CD8-positive, alpha-beta memory T cell (primary cell): ENCODE measurements at regions not wholly inside any gene's neighbourhood (a gene's known extent, or its start where the extent isn't known, plus 50 kb on each side); places are given as distances from the start of the nearest gene placed in this dataset.

Experiments
- CTCF ChIA-PET: fragments of 350-600 bp; sonication (Branson Sonifier 250); formaldehyde crosslinking; loops from one replicate; lab custom pipeline; 2021; ENCODE audit warnings: antibody characterized with exemption; lab: Charles Lee
- POLR2A ChIA-PET: fragments of 350-600 bp; sonication (Branson Sonifier 250); formaldehyde crosslinking; loops from one replicate; lab custom pipeline; 2021; ENCODE audit warnings: antibody characterized with exemption; lab: Charles Lee
- DNase-seq, 5 donors: peaks; one replicate each; pipeline versions ENCODE4 v3.0.0 to v3.0.0-alpha.2; 2020 to 2022; ENCODE audit warnings: mixed read lengths in 1 of 5
- H3K27ac ChIP-seq: one replicate; pipeline ENCODE4 v1.7.0; 2013; ENCODE audit warnings: low read depth, mild to moderate bottlenecking, low read length, moderate library complexity
- H3K27me3 ChIP-seq: 2 replicates; pipeline ENCODE4 v1.7.0; 2013; ENCODE audit warnings: low read length, mild to moderate bottlenecking; ENCODE audit not compliant: insufficient read depth, poor library complexity, severe bottlenecking
- H3K36me3 ChIP-seq: 2 replicates; pipeline ENCODE4 v1.7.0; 2013; ENCODE audit warnings: mild to moderate bottlenecking, low read length, moderate library complexity; ENCODE audit not compliant: insufficient read depth
- H3K4me1 ChIP-seq: 2 replicates; pipeline ENCODE4 v1.7.0; 2013; ENCODE audit warnings: mild to moderate bottlenecking, low read length, moderate library complexity; ENCODE audit not compliant: insufficient read depth
- H3K4me3 ChIP-seq: 2 replicates; pipeline ENCODE4 v1.7.0; 2013; ENCODE audit warnings: mild to moderate bottlenecking, low read length
- H3K9me3 ChIP-seq: 2 replicates; pipeline ENCODE4 v1.7.0; 2013; ENCODE audit warnings: mild to moderate bottlenecking, low read length
- H3K27ac Mint-ChIP-seq, 8 donors: one replicate each; pipeline ENCODE4 v1.8.0; 2020 to 2021; ENCODE audit warnings: mixed read lengths in 8 of 8, mild to moderate bottlenecking in 6 of 8, inconsistent platforms in 3 of 8, moderate library complexity in 3 of 8
- H3K27me3 Mint-ChIP-seq, 2 donors: one replicate each; pipeline ENCODE4 v1.8.0; 2020 to 2021; ENCODE audit warnings: mixed read lengths in 2 of 2, mild to moderate bottlenecking in 1 of 2, moderate library complexity in 1 of 2
- H3K36me3 Mint-ChIP-seq, 3 donors: one replicate each; pipeline ENCODE4 v1.8.0; 2020 to 2021; ENCODE audit warnings: mixed read lengths in 3 of 3, inconsistent platforms in 1 of 3, mild to moderate bottlenecking in 1 of 3
- H3K4me1 Mint-ChIP-seq, 3 donors: one replicate each; pipeline ENCODE4 v1.8.0; 2020 to 2021; ENCODE audit warnings: mixed read lengths in 3 of 3, inconsistent platforms in 1 of 3, mild to moderate bottlenecking in 1 of 3
- H3K4me3 Mint-ChIP-seq, 7 donors: one replicate each; pipeline ENCODE4 v1.8.0; 2020 to 2021; ENCODE audit warnings: mixed read lengths in 7 of 7, mild to moderate bottlenecking in 6 of 7, moderate library complexity in 4 of 7, inconsistent platforms in 2 of 7
- H3K9me3 Mint-ChIP-seq, 5 donors: one replicate each; pipeline ENCODE4 v1.8.0; 2020 to 2022; ENCODE audit warnings: mixed read lengths in 5 of 5, mild to moderate bottlenecking in 3 of 5, moderate library complexity in 2 of 5, inconsistent platforms in 1 of 5

DNA sequence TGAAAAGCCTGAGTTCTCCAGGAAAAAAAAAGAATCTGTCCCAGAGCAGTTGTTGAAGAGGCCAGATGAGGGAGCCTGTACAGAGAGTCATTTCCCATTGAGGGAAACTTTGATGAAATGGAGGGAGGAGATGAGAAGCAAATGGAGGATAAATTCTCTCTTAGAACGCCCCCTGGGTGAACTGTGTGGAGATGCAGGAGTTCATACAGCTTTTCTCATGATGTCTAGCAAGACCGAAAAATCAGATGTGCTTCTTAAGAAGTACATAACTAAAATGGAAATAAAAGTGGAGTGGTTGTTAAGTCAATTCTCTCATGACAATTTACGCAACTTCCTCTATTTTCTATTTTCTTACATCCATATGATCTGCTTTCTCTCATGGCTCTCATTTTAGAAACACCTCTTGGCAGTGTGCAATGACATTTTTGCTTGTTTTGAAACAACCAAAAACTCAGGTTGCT is 1263.1 kb downstream of the PCDH9 start:
- no peaks in the 10 kb centered on the region for H3K36me3 ChIP-seq
- no peak overlapping the region for H3K27ac ChIP-seq
- no peaks in the 10 kb centered on the region for H3K4me1 ChIP-seq
- Mint-ChIP-seq H3K4me1 (no peaks in the 10 kb centered on the region), H3K36me3 (no peaks in the 10 kb centered on the region), H3K4me3 (no peak overlapping the region), H3K9me3 (peaks cover 3 to 32% (median 6%) of the 10 kb centered on the region in 5 donors), H3K27ac (no peak overlapping the region), H3K27me3 (no peaks in the 10 kb centered on the region)
- DNase-seq: no peak
- H3K27me3 ChIP-seq: no peaks in the 10 kb centered on the region
- ChIA-PET CTCF (no interaction called here), POLR2A (no interaction called here)
- H3K9me3 ChIP-seq: no peaks in the 10 kb centered on the region
- no peak overlapping the region for H3K4me3 ChIP-seq

DNA sequence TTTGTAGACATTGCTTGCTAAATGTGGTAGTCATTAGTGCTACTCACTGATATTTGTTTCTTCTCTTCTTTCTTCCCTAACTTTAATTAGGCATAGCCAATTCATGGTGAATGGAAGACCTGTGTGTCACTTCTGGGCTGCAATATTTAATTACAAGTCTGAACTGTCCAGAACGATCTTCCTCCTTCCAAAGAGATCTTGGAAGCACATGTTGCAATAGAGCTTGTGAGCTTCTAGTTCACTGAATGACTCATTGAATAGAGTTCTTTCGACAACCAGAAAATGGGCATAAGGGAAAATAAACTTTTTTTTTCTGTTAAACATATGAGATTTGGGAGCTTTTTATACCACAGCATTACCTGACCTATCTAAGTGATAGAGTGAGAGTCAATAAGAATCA is 1264.6 kb downstream of the PCDH9 start:
- Histone ChIP-seq H3K36me3 (no peaks in the 10 kb centered on the region), H3K27me3 (no peaks in the 10 kb centered on the region), H3K4me3 (no peak overlapping the region), H3K27ac (no peak overlapping the region), H3K4me1 (no peaks in the 10 kb centered on the region), H3K9me3 (no peaks in the 10 kb centered on the region)
- DNase-seq: no peak
- ChIA-PET POLR2A (no interaction called here), CTCF (no interaction called here)
- Mint-ChIP-seq H3K27me3 (no peaks in the 10 kb centered on the region), H3K4me1 (no peaks in the 10 kb centered on the region), H3K27ac (no peak overlapping the region), H3K4me3 (no peak overlapping the region), H3K36me3 (no peaks in the 10 kb centered on the region), H3K9me3 (peaks cover 0 to 30% (median 4%) of the 10 kb centered on the region in 5 donors)

DNA sequence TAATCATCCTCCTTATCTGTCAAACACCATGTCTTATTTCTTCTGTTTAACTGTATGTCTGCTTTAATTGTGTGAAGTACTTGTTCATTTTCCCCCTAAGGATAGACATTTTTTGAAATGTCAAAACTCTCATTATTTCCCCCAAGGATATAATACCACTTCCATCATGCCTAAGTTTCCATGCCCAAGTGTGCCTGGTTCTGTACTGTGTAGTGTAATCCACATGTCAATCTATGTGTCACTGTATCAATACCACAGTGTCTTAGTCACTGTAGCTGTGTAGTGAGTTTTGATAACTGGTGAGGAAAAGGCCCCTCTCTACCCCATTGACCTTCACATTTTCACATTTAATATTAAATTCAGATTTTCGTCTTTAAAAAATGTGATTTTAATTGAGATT is 1265.5 kb downstream of the PCDH9 start:
- Mint-ChIP-seq H3K4me1 (no peaks in the 10 kb centered on the region), H3K4me3 (no peak overlapping the region), H3K36me3 (no peaks in the 10 kb centered on the region), H3K27me3 (no peaks in the 10 kb centered on the region), H3K27ac (no peak overlapping the region), H3K9me3 (peaks cover 0 to 27% (median 4%) of the 10 kb centered on the region in 5 donors)
- DNase-seq: no peak
- Histone ChIP-seq H3K9me3 (no peaks in the 10 kb centered on the region), H3K36me3 (no peaks in the 10 kb centered on the region), H3K27ac (no peak overlapping the region), H3K4me3 (no peak overlapping the region), H3K27me3 (no peaks in the 10 kb centered on the region), H3K4me1 (no peaks in the 10 kb centered on the region)
- CTCF ChIA-PET: no interaction called here
- POLR2A ChIA-PET: no interaction called here

DNA sequence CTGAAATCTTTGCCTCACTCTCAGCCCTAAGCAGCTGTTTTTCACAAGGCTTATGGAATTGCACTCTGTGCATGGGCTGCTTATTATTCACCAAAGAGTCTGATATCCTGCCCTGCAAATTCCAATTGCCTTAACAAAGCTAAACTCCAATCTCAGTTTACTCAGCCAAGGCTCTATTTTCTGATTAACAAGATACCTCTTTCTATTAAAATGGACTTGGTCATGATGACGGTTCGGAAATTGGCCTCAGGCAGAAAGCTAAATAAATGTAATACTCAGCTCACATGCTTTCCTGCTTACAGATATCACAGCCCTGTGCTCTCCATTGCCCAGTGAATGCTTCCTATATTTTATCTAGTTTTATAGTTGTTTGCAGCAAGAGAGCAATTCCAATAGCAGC is 1270.8 kb downstream of the PCDH9 start:
- CTCF ChIA-PET: no interaction called here
- no peak for DNase-seq
- Histone ChIP-seq H3K4me1 (no peaks in the 10 kb centered on the region), H3K27ac (no peak overlapping the region), H3K36me3 (no peaks in the 10 kb centered on the region), H3K4me3 (no peak overlapping the region), H3K27me3 (no peaks in the 10 kb centered on the region), H3K9me3 (no peaks in the 10 kb centered on the region)
- Mint-ChIP-seq H3K27me3 (no peaks in the 10 kb centered on the region), H3K9me3 (peaks cover 2 to 28% (median 12%) of the 10 kb centered on the region in 5 donors), H3K4me3 (no peak overlapping the region), H3K4me1 (no peaks in the 10 kb centered on the region), H3K27ac (no peak overlapping the region), H3K36me3 (no peaks in the 10 kb centered on the region)
- POLR2A ChIA-PET: no interaction called here

DNA sequence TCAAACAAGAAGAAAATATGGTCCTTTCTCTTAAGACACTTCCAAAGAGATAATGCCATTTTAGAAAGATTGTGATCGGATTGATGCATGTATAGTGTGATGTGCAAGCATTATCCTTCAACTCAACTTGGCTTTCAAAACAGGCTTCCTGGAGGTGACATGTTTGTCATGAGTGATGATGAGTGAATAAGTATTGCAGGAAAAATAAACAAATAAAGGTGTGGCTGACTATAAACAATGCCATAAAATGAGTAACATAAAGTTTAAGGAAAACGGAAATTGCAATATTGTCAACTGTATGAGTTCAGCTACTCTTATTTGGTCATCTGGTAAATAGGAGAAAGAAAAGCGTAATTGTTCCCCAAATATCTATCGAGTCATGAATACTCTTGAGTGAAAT is 1283.7 kb downstream of the PCDH9 start:
- CTCF ChIA-PET: no interaction called here

DNA sequence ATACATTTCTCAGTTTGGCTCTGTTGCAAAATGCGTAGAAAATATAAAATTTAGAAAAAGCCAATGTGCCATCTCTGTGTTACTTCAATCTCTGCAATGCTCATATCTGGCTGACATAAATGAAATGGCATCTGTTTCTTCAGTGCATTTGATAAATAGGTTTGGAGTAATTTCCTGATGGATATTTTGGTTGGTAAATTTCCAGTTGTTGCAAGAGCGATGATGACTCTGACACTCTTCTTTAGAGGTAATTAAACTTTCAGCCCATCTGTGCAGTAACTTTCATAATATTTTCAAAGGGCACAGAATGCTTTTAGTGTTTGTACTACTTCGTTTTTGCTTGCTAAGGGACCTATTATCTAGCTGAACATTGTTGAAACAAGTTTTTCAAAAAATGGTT is 1286.4 kb downstream of the PCDH9 start:
- CTCF ChIA-PET: interaction anchor here (0.7 kb wide), 1 partner anchor 39 kb away, joined by 3 read pairs; no protein-coding TSS in a partner anchor
- Mint-ChIP-seq H3K27ac (no peak overlapping the region), H3K4me3 (no peak overlapping the region)

More for the DNA sequence above, 1283.7 kb downstream of the PCDH9 start:
- no peak overlapping the region for H3K27ac ChIP-seq
- no peaks in the 10 kb centered on the region for H3K4me1 ChIP-seq
- DNase-seq: no peak
- peaks cover 0 to 20% (median 4%) of the 10 kb centered on the region in 5 donors for H3K9me3 Mint-ChIP-seq
- H3K36me3 ChIP-seq: no peaks in the 10 kb centered on the region
- H3K4me1 Mint-ChIP-seq: no peaks in the 10 kb centered on the region
- no peak overlapping the region for H3K4me3 ChIP-seq
- H3K36me3 Mint-ChIP-seq: no peaks in the 10 kb centered on the region
- H3K27ac Mint-ChIP-seq: no peak overlapping the region
- H3K27me3 ChIP-seq: no peaks in the 10 kb centered on the region
- no peak overlapping the region for H3K4me3 Mint-ChIP-seq
- H3K9me3 ChIP-seq: no peaks in the 10 kb centered on the region
- no peaks in the 10 kb centered on the region for H3K27me3 Mint-ChIP-seq
- POLR2A ChIA-PET: no interaction called here

DNA sequence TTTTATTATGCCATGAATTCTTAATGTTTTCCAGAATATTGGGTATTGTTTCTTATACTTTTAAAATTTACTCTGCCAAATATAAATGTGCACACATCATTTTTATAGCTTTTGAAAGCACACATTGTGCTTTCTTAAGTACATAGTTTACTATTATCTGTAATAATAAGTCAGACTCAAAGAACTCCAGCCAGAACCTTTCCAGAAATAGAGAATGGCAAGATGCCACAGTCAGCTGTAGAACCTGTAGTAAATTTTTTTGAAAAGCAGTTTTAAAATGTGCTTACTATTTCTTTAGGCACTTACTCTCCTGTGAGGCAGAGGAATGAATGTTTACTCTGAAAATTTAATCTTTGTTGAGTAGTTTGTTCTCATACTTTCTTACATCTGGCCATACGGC is 1287.1 kb downstream of the PCDH9 start:
- CTCF ChIA-PET: no interaction called here
- Mint-ChIP-seq H3K4me3 (no peak overlapping the region), H3K27me3 (no peaks in the 10 kb centered on the region), H3K27ac (no peak overlapping the region), H3K4me1 (no peaks in the 10 kb centered on the region), H3K36me3 (no peaks in the 10 kb centered on the region), H3K9me3 (peaks cover 0 to 15% (median 1%) of the 10 kb centered on the region in 5 donors)
- Histone ChIP-seq H3K27me3 (no peaks in the 10 kb centered on the region), H3K36me3 (no peaks in the 10 kb centered on the region), H3K9me3 (no peaks in the 10 kb centered on the region), H3K4me3 (no peak overlapping the region), H3K27ac (no peak overlapping the region), H3K4me1 (no peaks in the 10 kb centered on the region)
- POLR2A ChIA-PET: no interaction called here
- no peak for DNase-seq

More for the DNA sequence above, 1286.4 kb downstream of the PCDH9 start:
- Mint-ChIP-seq H3K4me1 (no peaks in the 10 kb centered on the region), H3K9me3 (peaks cover 0 to 20% (median 1%) of the 10 kb centered on the region in 5 donors), H3K27me3 (no peaks in the 10 kb centered on the region), H3K36me3 (no peaks in the 10 kb centered on the region)
- Histone ChIP-seq H3K27ac (no peak overlapping the region), H3K4me3 (no peak overlapping the region), H3K27me3 (no peaks in the 10 kb centered on the region), H3K4me1 (no peaks in the 10 kb centered on the region), H3K9me3 (no peaks in the 10 kb centered on the region), H3K36me3 (no peaks in the 10 kb centered on the region)
- POLR2A ChIA-PET: no interaction called here
- DNase-seq: no peak

DNA sequence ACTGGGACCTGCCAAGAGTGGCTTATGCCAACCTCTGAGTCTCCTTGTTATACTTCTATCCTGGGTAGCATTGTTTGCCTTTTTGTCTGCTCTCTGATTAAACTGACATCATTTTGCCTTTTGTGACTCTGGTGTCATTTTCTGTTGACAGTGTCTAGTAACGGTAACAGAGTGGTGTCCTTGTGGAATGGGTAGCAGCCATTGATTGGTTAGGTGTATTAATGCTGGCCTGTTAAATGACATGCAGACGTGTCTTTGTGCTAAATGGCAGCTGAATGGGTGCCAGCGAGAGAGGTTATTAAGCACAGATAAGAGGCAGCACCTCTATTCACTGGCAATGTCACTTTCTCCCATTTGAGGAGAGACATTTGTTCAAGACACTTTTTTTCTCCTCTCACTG is 1289.4 kb downstream of the PCDH9 start:
- ChIA-PET POLR2A (no interaction called here), CTCF (no interaction called here)
- no peak for DNase-seq

DNA sequence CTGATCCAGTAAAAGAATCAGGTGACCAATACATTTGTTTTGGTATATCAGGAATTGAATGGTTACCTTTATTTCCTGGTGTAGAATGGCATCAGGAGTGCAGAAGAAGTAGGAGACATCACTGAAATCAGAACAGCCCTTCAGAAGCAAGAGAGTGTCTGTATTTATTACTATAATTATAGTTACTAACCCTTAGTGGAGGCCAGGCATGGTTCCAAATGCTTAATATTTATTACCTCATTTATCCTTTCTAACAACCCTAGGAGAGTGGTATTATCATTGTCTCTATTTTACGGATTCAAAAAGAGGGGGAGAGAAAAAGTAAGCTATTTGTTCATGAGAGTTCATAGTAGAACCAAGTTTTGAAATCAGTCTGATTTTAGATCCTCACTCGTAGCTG is 1292.9 kb downstream of the PCDH9 start:
- H3K9me3 ChIP-seq: no peaks in the 10 kb centered on the region
- H3K27ac ChIP-seq: no peak overlapping the region
- no peak overlapping the region for H3K4me3 Mint-ChIP-seq
- ChIA-PET POLR2A (no interaction called here), CTCF (no interaction called here)
- H3K36me3 ChIP-seq: no peaks in the 10 kb centered on the region
- no peak overlapping the region for H3K27ac Mint-ChIP-seq
- no peak for DNase-seq
- no peaks in the 10 kb centered on the region for H3K4me1 ChIP-seq
- H3K9me3 Mint-ChIP-seq: peaks cover 0 to 17% (median 1%) of the 10 kb centered on the region in 5 donors
- no peaks in the 10 kb centered on the region for H3K27me3 Mint-ChIP-seq
- no peaks in the 10 kb centered on the region for H3K27me3 ChIP-seq
- H3K4me1 Mint-ChIP-seq: no peaks in the 10 kb centered on the region
- H3K4me3 ChIP-seq: no peak overlapping the region
- no peaks in the 10 kb centered on the region for H3K36me3 Mint-ChIP-seq

More for the DNA sequence above, 1289.4 kb downstream of the PCDH9 start:
- Histone ChIP-seq H3K27me3 (no peaks in the 10 kb centered on the region), H3K4me3 (no peak overlapping the region), H3K9me3 (no peaks in the 10 kb centered on the region), H3K36me3 (no peaks in the 10 kb centered on the region), H3K27ac (no peak overlapping the region), H3K4me1 (no peaks in the 10 kb centered on the region)
- Mint-ChIP-seq H3K36me3 (no peaks in the 10 kb centered on the region), H3K27me3 (no peaks in the 10 kb centered on the region), H3K4me3 (no peak overlapping the region), H3K4me1 (no peaks in the 10 kb centered on the region), H3K9me3 (peaks cover 0 to 11% (median 1%) of the 10 kb centered on the region in 5 donors), H3K27ac (no peak overlapping the region)
